SJSA1 (cell line): ENCODE measurements at regions not wholly inside any gene's neighbourhood (a gene's known extent, or its start where the extent isn't known, plus 50 kb on each side); places are given as distances from the start of the nearest gene placed in this dataset.

Experiments used
- DNase-seq, 2 experiments: peaks; one replicate each; pipeline ENCODE4 v3.0.0-alpha.2; 2015 to 2020; ENCODE audit warnings: low spot score in 2 of 2, low read depth in 1 of 2
- H3K27ac ChIP-seq: fragments of 250-450 bp; sonication (Bioruptor Pico); 2 replicates; pipeline ENCODE4 v1.5.1; 2020; ENCODE audit warnings: mild to moderate bottlenecking, moderate library complexity
- H3K27me3 ChIP-seq: fragments of 250-450 bp; sonication (Bioruptor Pico); replicated peaks from 2 replicates; pipeline ENCODE4 v1.5.1; 2020; ENCODE audit warnings: mild to moderate bottlenecking, moderate library complexity
- H3K36me3 ChIP-seq: fragments of 250-450 bp; sonication (Bioruptor Pico); 2 replicates; pipeline ENCODE4 v1.5.1; 2020; ENCODE audit warnings: mild to moderate bottlenecking
- H3K4me1 ChIP-seq: fragments of 250-450 bp; sonication (Bioruptor Pico); replicated peaks from 2 replicates; pipeline ENCODE4 v1.6.1; 2021; ENCODE audit warnings: mild to moderate bottlenecking
- H3K4me3 ChIP-seq: fragments of 250-450 bp; sonication (Bioruptor Pico); 2 replicates; pipeline ENCODE4 v1.5.1; 2020; ENCODE audit warnings: mild to moderate bottlenecking
- H3K9me3 ChIP-seq: fragments of 250-450 bp; sonication (Bioruptor Pico); replicated peaks from 2 replicates; pipeline ENCODE4 v1.5.1; 2020; ENCODE audit warnings: mild to moderate bottlenecking

- H3K27ac ChIP-seq: no peak overlapping the region
- H3K4me1 ChIP-seq: no peaks in the 10 kb centered on the region
- H3K4me3 ChIP-seq: no peak overlapping the region
- DNase-seq: no peak
- no peaks in the 10 kb centered on the region for H3K36me3 ChIP-seq
- no peaks in the 10 kb centered on the region; the same call in 1 of the 2 replicates for H3K27me3 ChIP-seq
- H3K9me3 ChIP-seq: no peaks in the 10 kb centered on the region
Observed at GRCh38 chr1:81449786-81450185, 350.9 kb upstream of the ADGRL2 start.

- Histone ChIP-seq H3K27me3 (no peaks in the 10 kb centered on the region), H3K36me3 (no peaks in the 10 kb centered on the region), H3K27ac (no peak overlapping the region), H3K9me3 (no peaks in the 10 kb centered on the region), H3K4me3 (no peak overlapping the region), H3K4me1 (no peaks in the 10 kb centered on the region)
- DNase-seq: no peak
Observed at GRCh38 chr1:81446000-81446669, 354.6 kb upstream of the ADGRL2 start.

- no peaks in the 10 kb centered on the region for H3K4me1 ChIP-seq
- no peak for DNase-seq
- H3K27me3 ChIP-seq: no peaks in the 10 kb centered on the region
- H3K27ac ChIP-seq: no peak overlapping the region
- no peaks in the 10 kb centered on the region for H3K9me3 ChIP-seq
- H3K4me3 ChIP-seq: no peak overlapping the region
- no peaks in the 10 kb centered on the region for H3K36me3 ChIP-seq
Observed at GRCh38 chr1:81443288-81443687, 357.4 kb upstream of the ADGRL2 start.

GRCh38 chr1:81439046-81439823 is 361.5 kb upstream of the ADGRL2 start:
- Histone ChIP-seq H3K9me3 (no peaks in the 10 kb centered on the region), H3K27ac (no peak overlapping the region), H3K4me1 (no peaks in the 10 kb centered on the region), H3K27me3 (no peaks in the 10 kb centered on the region), H3K4me3 (no peak overlapping the region), H3K36me3 (no peaks in the 10 kb centered on the region)
- DNase-seq: no peak

- no peak for DNase-seq
- H3K9me3 ChIP-seq: no peaks in the 10 kb centered on the region
- H3K36me3 ChIP-seq: no peaks in the 10 kb centered on the region
- no peaks in the 10 kb centered on the region for H3K4me1 ChIP-seq
- no peak overlapping the region for H3K27ac ChIP-seq
- H3K4me3 ChIP-seq: no peak overlapping the region
- H3K27me3 ChIP-seq: no peaks in the 10 kb centered on the region
Observed at GRCh38 chr1:81437649-81438048, 363.1 kb upstream of the ADGRL2 start.

- H3K9me3 ChIP-seq: no peaks in the 10 kb centered on the region
- no peaks in the 10 kb centered on the region for H3K27me3 ChIP-seq
- no peak for DNase-seq
- H3K36me3 ChIP-seq: no peaks in the 10 kb centered on the region
- H3K27ac ChIP-seq: no peak overlapping the region
- H3K4me1 ChIP-seq: no peaks in the 10 kb centered on the region
- H3K4me3 ChIP-seq: no peak overlapping the region
Observed at GRCh38 chr1:81437213-81437612, 363.5 kb upstream of the ADGRL2 start.

- DNase-seq: no peak
- H3K27ac ChIP-seq: no peak overlapping the region
- no peak overlapping the region for H3K4me3 ChIP-seq
- no peaks in the 10 kb centered on the region for H3K4me1 ChIP-seq
- H3K36me3 ChIP-seq: no peaks in the 10 kb centered on the region
- H3K27me3 ChIP-seq: 0 out of 2 replicates have a peak, but pooled peaks cover 3% of the 10 kb centered on the region
- H3K9me3 ChIP-seq: no peaks in the 10 kb centered on the region
Observed at GRCh38 chr1:81435175-81435574, 365.6 kb upstream of the ADGRL2 start.

GRCh38 chr1:81433676-81434075 is 367.1 kb upstream of the ADGRL2 start:
- no peaks in the 10 kb centered on the region for H3K9me3 ChIP-seq
- H3K27me3 ChIP-seq: 0 out of 2 replicates have a peak, but pooled peaks cover 3% of the 10 kb centered on the region
- no peaks in the 10 kb centered on the region for H3K4me1 ChIP-seq
- H3K4me3 ChIP-seq: no peak overlapping the region
- DNase-seq: no peak
- H3K27ac ChIP-seq: no peak overlapping the region
- no peaks in the 10 kb centered on the region for H3K36me3 ChIP-seq

- Histone ChIP-seq H3K36me3 (no peaks in the 10 kb centered on the region), H3K27ac (no peak overlapping the region), H3K4me3 (no peak overlapping the region), H3K9me3 (no peaks in the 10 kb centered on the region), H3K4me1 (no peaks in the 10 kb centered on the region), H3K27me3 (0 out of 2 replicates have a peak, but pooled peaks cover 3% of the 10 kb centered on the region)
- no peak for DNase-seq
Observed at GRCh38 chr1:81432654-81433109, 368.1 kb upstream of the ADGRL2 start.

- Histone ChIP-seq H3K4me1 (no peaks in the 10 kb centered on the region), H3K4me3 (no peak overlapping the region), H3K36me3 (no peaks in the 10 kb centered on the region), H3K9me3 (no peaks in the 10 kb centered on the region), H3K27ac (no peak overlapping the region), H3K27me3 (0 out of 2 replicates have a peak, but pooled peaks cover 3% of the 10 kb centered on the region)
- DNase-seq: no peak
Observed at GRCh38 chr1:81432059-81432458, 368.7 kb upstream of the ADGRL2 start.

GRCh38 chr1:81431624-81432000 is 369.1 kb upstream of the ADGRL2 start:
- Histone ChIP-seq H3K27me3 (0 out of 2 replicates have a peak, but pooled peaks cover 3% of the 10 kb centered on the region), H3K4me1 (no peaks in the 10 kb centered on the region), H3K36me3 (no peaks in the 10 kb centered on the region), H3K4me3 (no peak overlapping the region), H3K27ac (no peak overlapping the region), H3K9me3 (no peaks in the 10 kb centered on the region)
- no peak for DNase-seq

GRCh38 chr1:81430955-81431623 is 369.6 kb upstream of the ADGRL2 start:
- no peak overlapping the region for H3K27ac ChIP-seq
- no peaks in the 10 kb centered on the region for H3K36me3 ChIP-seq
- H3K27me3 ChIP-seq: 0 out of 2 replicates have a peak, but pooled peaks cover 3% of the 10 kb centered on the region
- no peak for DNase-seq
- no peaks in the 10 kb centered on the region for H3K9me3 ChIP-seq
- no peak overlapping the region for H3K4me3 ChIP-seq
- H3K4me1 ChIP-seq: no peaks in the 10 kb centered on the region

- H3K4me3 ChIP-seq: no peak overlapping the region
- DNase-seq: no peak
Observed at GRCh38 chr1:81430236-81430938, 370.3 kb upstream of the ADGRL2 start.

More at GRCh38 chr1:81430236-81430938, 370.3 kb upstream of the ADGRL2 start:
- Histone ChIP-seq H3K27me3 (0 out of 2 replicates have a peak, but pooled peaks cover 3% of the 10 kb centered on the region), H3K27ac (no peak overlapping the region), H3K4me1 (no peaks in the 10 kb centered on the region), H3K9me3 (no peaks in the 10 kb centered on the region), H3K36me3 (no peaks in the 10 kb centered on the region)
